ENCODE measurements at regions not wholly inside any gene's neighbourhood (a gene's known extent, or its start where the extent isn't known, plus 50 kb on each side); places are given as distances from the start of the nearest gene placed in this dataset.

DNA sequence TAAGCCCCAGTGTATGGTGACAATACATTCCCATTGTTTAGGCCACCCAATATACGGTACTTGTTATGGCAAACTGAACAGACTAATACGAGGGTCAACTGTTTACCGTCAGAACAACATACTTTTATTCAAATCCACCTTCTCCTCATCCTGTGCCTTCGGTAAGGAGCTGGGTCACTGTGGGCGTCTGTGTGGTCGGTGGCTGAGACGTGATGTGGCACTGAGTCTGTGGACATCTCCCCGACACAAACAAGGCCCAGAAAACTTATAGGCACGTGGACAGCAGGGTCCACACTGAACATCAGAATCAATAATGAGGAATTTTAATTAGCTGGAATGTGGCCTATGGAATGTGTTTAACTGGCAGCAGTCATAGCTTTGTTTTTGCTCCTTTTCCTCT, 154.3 kb upstream of the IRX2 start:
- TF ChIP-seq POLR2A (IDR thresholded peaks at IDR 0.05) = no peak
- TF ChIP-seq, protein P1, sequence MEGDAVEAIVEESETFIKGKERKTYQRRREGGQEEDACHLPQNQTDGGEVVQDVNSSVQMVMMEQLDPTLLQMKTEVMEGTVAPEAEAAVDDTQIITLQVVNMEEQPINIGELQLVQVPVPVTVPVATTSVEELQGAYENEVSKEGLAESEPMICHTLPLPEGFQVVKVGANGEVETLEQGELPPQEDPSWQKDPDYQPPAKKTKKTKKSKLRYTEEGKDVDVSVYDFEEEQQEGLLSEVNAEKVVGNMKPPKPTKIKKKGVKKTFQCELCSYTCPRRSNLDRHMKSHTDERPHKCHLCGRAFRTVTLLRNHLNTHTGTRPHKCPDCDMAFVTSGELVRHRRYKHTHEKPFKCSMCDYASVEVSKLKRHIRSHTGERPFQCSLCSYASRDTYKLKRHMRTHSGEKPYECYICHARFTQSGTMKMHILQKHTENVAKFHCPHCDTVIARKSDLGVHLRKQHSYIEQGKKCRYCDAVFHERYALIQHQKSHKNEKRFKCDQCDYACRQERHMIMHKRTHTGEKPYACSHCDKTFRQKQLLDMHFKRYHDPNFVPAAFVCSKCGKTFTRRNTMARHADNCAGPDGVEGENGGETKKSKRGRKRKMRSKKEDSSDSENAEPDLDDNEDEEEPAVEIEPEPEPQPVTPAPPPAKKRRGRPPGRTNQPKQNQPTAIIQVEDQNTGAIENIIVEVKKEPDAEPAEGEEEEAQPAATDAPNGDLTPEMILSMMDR (IDR thresholded peaks at IDR 0.05) = no peak

Measured in thyroid gland (tissue), 4 donors.